NCI-H69 (cell line): ENCODE measurements at regions not wholly inside any gene's neighbourhood (a gene's known extent, or its start where the extent isn't known, plus 50 kb on each side); places are given as distances from the start of the nearest gene placed in this dataset.

ENCODE experiments used
- DNase-seq: peaks from one replicate; lab custom pipeline; 2025; lab: John Stamatoyannopoulos, UW

DNA sequence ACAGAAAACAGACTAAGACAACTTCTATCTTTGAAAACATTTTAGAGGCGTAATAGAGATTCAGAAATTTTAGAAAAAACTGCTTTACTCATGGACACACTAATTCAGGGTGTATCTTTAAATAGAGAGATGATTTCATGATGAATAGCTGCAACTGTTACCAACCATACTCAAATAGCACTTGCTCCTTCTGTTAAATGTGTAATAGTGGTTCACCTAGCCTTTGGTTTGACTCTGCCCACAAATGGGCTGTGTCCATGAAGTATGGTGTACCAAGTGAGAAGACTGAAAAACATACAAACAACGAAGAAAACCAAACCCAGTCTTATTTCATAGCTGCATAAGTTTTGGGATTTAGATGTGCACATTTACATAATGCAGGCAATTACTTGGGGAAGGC lies 610.6 kb downstream of the PLCL1 start:
- DNase-seq = no peak

GRCh38 chr2:198411936-198412335 lies 607.5 kb downstream of the PLCL1 start:
- DNase-seq = no peak

DNA sequence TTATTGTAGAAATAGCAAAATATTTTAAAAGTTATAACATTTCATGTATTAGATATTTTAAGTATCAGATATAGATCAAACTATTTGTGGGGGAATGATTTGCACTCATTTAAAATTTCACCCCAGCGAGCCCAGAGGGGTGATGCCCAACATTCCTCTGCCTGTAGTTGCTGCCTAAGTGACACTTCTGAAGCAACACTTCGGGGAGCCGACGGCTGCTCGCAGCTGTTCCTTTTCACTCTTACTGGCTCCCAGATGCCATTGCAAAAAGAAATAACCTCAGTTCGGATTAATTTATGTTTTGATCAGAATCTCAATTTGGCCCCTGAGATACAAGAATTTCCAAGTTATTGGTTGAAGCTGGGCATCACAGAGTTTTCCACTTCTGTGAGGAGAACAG lies 603.8 kb downstream of the PLCL1 start:
- no peak for DNase-seq

- no peak for DNase-seq
Observed at GRCh38 chr2:198405311-198405710, 600.9 kb downstream of the PLCL1 start.

DNA sequence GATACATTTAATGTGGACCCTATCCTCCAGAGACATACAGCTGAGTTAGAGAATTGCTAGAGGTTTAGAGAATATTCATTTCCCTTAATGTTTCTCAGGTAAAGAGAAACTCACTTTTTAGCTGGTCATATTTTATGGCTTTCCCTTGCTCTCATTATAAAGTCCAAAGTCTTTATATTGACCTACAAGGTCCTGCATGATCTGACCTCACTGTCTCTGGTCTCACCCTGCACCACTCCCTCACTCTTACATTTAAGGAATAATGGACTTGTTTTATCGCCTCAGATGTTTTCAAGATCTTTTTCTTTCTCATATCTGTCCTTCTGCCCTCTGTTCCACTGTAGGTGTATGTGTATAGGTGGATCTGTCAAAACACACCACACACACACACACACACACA lies 597.3 kb downstream of the PLCL1 start:
- DNase-seq = no peak

DNA sequence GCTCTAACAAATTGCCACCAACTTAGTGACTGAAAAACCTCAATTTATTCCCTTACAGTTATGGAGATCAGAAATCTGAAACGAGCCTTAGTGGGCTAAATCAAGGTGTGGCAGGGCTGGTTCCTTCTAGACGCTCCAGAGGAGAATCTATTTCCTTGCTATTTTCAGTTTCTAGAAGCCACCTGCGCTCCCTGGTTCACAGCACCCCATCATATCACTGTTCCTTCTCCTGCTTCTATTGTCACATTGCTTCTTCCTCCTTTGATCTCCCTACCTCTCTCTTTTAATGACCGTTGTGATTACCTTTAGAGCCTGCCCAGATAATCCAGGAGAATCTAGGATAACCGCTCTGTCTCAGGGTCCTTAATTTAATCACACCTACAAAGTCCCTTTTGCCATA lies 596.6 kb downstream of the PLCL1 start:
- DNase-seq = no peak

DNA sequence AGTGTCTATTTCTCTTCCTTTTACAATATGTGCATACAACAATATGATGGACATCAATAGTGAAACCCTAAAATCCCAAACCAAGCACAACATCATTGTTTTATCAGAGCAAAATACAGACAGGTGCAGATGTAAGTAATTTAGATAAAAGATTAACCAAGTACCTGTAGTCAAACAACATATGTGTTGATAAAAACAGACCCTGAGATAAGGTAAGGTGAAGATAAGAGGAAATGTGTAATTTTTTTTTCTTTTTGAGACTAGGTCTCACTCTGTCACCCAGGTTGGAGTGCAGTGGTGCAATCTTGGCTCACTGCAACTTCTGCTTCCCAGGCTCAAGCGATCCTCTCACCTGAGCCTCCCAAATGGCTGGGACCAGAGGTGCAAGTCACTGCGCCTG lies 589.8 kb downstream of the PLCL1 start:
- no peak for DNase-seq

DNA sequence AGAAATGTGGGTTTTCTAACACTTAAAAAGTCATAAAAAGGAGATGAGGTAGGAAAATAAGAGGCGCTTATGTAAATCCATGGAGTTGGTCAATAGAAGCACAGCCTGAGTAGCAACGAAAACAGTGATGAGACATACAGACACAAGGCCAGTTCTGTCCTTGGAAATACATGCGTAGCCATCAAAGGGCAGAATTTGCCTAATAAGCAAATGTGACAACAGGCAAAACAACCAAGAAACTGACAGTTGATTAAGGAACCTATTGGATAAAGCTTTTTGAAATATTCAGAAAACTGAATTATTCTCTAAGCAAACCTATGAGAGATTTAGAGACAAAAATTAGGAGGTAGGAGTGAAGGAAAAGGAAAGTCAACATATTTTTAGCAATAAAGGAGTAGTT lies 586.3 kb downstream of the PLCL1 start:
- DNase-seq = no peak

DNA sequence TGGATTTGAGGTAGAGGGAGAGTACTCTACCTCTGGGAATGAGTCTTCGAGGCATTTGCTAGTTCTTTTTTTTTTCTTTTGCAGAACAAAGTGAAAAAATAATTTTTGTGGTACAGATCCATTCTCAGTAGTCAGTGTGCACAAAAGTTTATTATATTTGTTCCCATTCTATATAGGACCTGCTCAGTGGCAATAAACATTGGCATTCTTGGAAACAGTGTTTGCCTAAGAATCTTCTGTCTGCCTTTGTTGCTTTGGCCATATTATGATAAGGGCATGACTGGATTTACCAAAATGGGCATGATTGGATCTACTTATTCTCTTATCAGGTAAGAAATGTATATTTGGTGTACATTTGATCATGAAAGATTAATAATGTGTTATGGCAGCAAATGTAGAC lies 583.3 kb downstream of the PLCL1 start:
- no peak for DNase-seq

GRCh38 chr2:198385856-198386255 lies 581.5 kb downstream of the PLCL1 start:
- DNase-seq = no peak

- no peak for DNase-seq
Observed at GRCh38 chr2:198385326-198385725, 580.9 kb downstream of the PLCL1 start.

GRCh38 chr2:198383392-198383791 lies 579.0 kb downstream of the PLCL1 start:
- no peak for DNase-seq

DNA sequence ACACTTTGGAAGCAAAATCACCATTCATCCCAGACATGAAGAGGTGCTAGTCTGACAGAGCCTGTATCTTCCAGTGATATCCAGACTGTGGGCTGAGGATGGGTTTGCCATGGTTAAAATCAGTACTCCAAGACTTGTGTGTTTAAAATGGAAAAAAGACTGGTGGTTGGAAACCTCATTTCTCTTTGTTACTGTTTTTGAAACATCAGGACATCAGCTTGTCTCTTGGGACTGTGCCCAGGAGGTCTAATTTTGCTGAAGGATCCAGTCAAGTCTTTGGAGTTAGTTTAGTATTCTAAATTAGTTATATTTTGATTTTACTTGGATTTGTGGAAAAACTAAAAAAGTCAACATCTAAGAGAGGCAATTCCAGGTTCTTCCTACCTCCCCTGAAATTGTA lies 578.4 kb downstream of the PLCL1 start:
- no peak for DNase-seq

- no peak for DNase-seq
Observed at GRCh38 chr2:198376677-198377076, 572.3 kb downstream of the PLCL1 start.

- DNase-seq = peak; percentile 1
Observed at GRCh38 chr2:198375083-198375410, 570.7 kb downstream of the PLCL1 start.

DNA sequence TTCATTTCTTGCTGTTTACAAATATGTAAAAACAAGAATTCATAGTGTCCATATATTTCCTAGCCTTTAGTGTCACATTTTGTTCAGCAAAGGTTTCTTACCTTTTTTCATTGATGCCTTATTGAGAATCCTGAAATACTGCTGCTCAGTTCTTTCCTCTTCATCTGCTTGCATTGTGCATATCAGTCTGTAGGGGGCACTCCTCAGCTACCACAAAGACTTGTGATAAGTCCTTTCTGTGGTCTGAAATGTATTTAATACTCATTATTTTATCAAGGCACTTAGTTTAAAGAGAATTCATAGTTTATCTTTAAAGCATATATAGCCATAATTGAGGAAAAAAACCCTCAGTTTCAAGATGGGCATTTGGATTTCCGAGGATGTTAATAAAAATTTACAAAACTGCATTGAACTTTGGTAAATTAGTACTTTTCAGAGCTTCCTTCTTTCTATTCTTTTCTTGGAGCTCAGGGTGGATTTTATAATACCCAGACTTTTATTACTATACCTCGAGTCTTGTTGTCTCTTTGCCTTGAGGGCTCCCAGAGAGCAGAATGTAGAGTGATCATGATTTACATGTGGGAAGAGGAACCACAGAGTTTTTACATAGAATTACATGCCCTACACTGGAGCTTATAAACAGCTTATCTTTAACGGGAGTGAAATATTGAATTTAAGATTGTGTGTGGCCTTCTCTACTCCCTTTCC lies 570.1 kb downstream of the PLCL1 start:
- peak; percentile 75 for DNase-seq

- no peak for DNase-seq
Observed at GRCh38 chr2:198371921-198372543, 567.6 kb downstream of the PLCL1 start.

GRCh38 chr2:198371329-198371728 lies 566.9 kb downstream of the PLCL1 start:
- no peak for DNase-seq

DNA sequence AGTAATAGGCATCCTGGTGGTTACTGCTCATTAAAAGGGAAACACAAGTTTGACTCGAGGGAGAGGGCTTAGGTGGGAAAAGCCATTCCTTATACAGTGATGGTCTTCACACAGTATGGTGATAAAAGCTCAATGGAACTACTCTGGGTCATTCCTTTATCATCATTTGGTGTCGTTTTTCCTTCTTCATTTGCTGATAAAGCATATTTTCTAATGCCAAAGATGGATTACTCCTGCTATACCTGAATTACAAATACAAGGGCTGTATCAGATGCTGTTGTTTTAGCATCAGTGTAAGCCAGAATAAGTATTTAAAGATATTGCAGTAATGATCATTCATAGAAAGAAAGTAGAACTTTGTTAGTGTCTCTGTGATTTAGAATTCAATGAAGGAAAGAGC lies 563.7 kb downstream of the PLCL1 start:
- DNase-seq = no peak

- no peak for DNase-seq
Observed at GRCh38 chr2:198362740-198363139, 558.3 kb downstream of the PLCL1 start.

- DNase-seq = no peak
Observed at GRCh38 chr2:198359308-198359707, 554.9 kb downstream of the PLCL1 start.

- no peak for DNase-seq
Observed at GRCh38 chr2:198356157-198356556, 551.8 kb downstream of the PLCL1 start.

DNA sequence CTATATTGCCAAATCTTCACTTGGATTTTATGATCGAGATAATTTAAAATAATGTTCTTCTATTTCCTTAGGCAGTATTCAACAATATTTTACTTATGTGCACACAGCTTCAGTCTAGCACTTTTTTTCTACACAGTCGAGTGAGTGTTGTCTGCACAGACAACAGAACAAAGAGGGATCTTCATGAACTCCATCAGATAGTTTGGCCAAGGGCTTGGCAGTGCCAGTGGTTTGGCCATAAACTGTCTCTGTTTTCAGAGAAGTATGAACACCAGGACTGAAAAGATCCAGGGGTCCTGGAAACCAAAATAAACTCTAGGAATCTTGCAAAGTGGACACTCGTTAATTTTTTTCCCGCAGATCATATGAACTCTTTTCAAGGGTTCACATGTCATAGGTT lies 547.3 kb downstream of the PLCL1 start:
- DNase-seq = no peak

DNA sequence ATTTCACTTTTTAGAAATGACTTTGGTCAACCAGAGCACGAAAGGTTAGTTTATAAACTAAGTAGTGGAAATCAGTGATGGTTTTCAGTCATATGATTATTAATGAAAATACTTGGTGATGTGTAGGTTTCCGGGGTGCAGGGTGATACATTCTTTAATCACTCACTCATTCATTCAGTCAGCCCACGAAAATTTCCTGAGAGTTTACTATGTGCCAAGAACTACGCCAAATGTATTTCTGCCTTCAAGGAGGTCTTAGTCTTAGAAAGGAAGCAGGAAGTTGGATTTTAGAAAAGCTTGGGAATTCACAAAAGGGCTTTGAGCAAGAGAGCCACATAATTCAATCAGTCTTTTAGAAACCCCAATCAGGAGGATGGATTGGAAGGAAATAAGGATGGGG lies 543.6 kb downstream of the PLCL1 start:
- DNase-seq = no peak
